MM.1S (cell line): ENCODE measurements at regions not wholly inside any gene's neighbourhood (a gene's known extent, or its start where the extent isn't known, plus 50 kb on each side); places are given as distances from the start of the nearest gene placed in this dataset.

Experiments used
- EZH2 ChIP-seq: fragments of 300-600 bp; sonication (generic); optimal IDR thresholded peaks from 2 replicates; pipeline ENCODE3; 2017; ENCODE audit warnings: low read depth, mild to moderate bottlenecking, antibody characterized with exemption, low read length, mixed read lengths
- EZH2phosphoT487 ChIP-seq: fragments of 300-600 bp; sonication (generic); IDR thresholded peaks from 2 replicates; pipeline ENCODE4 v1.6.1; 2018; ENCODE audit warnings: antibody characterized with exemption, low read length
- TF ChIP-seq, protein P1 (sequence below): fragments of 300-600 bp; sonication (generic); IDR thresholded peaks from 2 replicates; pipeline ENCODE4 v1.5.1; 2016; ENCODE audit warnings: antibody characterized with exemption, low read length, mixed read lengths

DNA sequence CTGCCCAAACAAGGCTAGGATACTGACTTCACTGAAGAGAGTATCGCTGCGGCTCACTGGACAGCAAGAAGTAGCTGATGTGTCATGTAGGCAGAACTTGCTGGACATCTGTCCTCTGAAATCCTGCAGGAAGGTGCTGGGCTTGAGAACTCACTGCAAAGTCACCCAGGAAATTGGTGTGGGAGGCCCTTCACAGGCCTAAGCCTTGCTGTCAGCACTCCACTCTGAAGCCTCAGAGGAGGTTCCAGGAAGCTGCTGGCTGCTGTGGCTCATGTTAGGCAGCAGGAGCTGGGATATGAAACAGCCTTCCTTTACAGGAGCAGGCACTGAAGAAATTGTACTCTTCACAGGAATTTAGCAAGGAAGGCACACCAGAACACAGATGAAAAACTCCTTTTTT lies 88.3 kb upstream of the CCDC68 start:
- TF ChIP-seq, protein P1, sequence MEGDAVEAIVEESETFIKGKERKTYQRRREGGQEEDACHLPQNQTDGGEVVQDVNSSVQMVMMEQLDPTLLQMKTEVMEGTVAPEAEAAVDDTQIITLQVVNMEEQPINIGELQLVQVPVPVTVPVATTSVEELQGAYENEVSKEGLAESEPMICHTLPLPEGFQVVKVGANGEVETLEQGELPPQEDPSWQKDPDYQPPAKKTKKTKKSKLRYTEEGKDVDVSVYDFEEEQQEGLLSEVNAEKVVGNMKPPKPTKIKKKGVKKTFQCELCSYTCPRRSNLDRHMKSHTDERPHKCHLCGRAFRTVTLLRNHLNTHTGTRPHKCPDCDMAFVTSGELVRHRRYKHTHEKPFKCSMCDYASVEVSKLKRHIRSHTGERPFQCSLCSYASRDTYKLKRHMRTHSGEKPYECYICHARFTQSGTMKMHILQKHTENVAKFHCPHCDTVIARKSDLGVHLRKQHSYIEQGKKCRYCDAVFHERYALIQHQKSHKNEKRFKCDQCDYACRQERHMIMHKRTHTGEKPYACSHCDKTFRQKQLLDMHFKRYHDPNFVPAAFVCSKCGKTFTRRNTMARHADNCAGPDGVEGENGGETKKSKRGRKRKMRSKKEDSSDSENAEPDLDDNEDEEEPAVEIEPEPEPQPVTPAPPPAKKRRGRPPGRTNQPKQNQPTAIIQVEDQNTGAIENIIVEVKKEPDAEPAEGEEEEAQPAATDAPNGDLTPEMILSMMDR = no peak
- TF ChIP-seq EZH2 (no peak), EZH2phosphoT487 (no peak)
